ENCODE measurements at regions not wholly inside any gene's neighbourhood (a gene's known extent, or its start where the extent isn't known, plus 50 kb on each side); places are given as distances from the start of the nearest gene placed in this dataset.

GRCh38 chr16:85990861-85991301 is 91.9 kb downstream of the IRF8 start:
- no peak for DNase-seq (ENCODE audit: low spot score)

GRCh38 chr16:85991425-85991824 is 92.5 kb downstream of the IRF8 start:
- DNase-seq (ENCODE audit: low spot score), result no peak

- no peak for DNase-seq (ENCODE audit: low spot score)
These were observed 92.9 kb downstream of the IRF8 start for GRCh38 chr16:85991856-85992255.

- DNase-seq (ENCODE audit: low spot score), result no peak
These were observed 93.4 kb downstream of the IRF8 start for GRCh38 chr16:85992359-85992758.

- DNase-seq (ENCODE audit: low spot score), result no peak
These were observed 93.8 kb downstream of the IRF8 start for GRCh38 chr16:85992779-85993178.

GRCh38 chr16:85994492-85995490 is 95.8 kb downstream of the IRF8 start:
- no peak for DNase-seq (ENCODE audit: low spot score)

GRCh38 chr16:85995541-85996423 is 96.8 kb downstream of the IRF8 start:
- no peak for DNase-seq (ENCODE audit: low spot score)

GRCh38 chr16:85996843-85997242 is 97.9 kb downstream of the IRF8 start:
- no peak for DNase-seq (ENCODE audit: low spot score)

- no peak for DNase-seq (ENCODE audit: low spot score)
These were observed 99.4 kb downstream of the IRF8 start for GRCh38 chr16:85998171-85998867.

- no peak for DNase-seq (ENCODE audit: low spot score)
These were observed 100.1 kb downstream of the IRF8 start for GRCh38 chr16:85998868-85999729.

- no peak for DNase-seq (ENCODE audit: low spot score)
These were observed 100.8 kb downstream of the IRF8 start for GRCh38 chr16:85999778-86000177.

GRCh38 chr16:86002178-86002900 is 103.4 kb downstream of the IRF8 start:
- no peak for DNase-seq (ENCODE audit: low spot score)

GRCh38 chr16:86007524-86007923 is 108.6 kb downstream of the IRF8 start:
- no peak for DNase-seq (ENCODE audit: low spot score)

GRCh38 chr16:86010680-86011141 is 111.7 kb downstream of the IRF8 start:
- DNase-seq (ENCODE audit: low spot score), result no peak

- DNase-seq (ENCODE audit: low spot score), result no peak
These were observed 112.6 kb downstream of the IRF8 start for GRCh38 chr16:86011532-86011931.

- DNase-seq (ENCODE audit: low spot score), result no peak
These were observed 113.3 kb downstream of the IRF8 start for GRCh38 chr16:86012221-86012620.

- DNase-seq (ENCODE audit: low spot score), result no peak
These were observed 114.9 kb downstream of the IRF8 start for GRCh38 chr16:86013867-86014266.

- DNase-seq (ENCODE audit: low spot score), result no peak
These were observed 116.6 kb downstream of the IRF8 start for GRCh38 chr16:86015606-86016005.

- DNase-seq (ENCODE audit: low spot score), result peak; percentile 70
These were observed 117.4 kb downstream of the IRF8 start for GRCh38 chr16:86016201-86016965.

All from cerebellar cortex (tissue), 1 donor.